Activated CD8-positive, alpha-beta memory T cell treated with anti-CD3 and anti-CD28 coated beads, Interleukin-2, amount 50 U/mL, for 24 hours (primary cell): ENCODE measurements at regions not wholly inside any gene's neighbourhood (a gene's known extent, or its start where the extent isn't known, plus 50 kb on each side); places are given as distances from the start of the nearest gene placed in this dataset.
A peak's percentile ranks its signal among the peaks of the same experiment; 100 is the strongest.

ENCODE experiments used
- DNase-seq: peaks from one replicate; pipeline ENCODE4 v3.0.0-alpha.2; 2020; ENCODE audit errors: extremely low read depth

DNA sequence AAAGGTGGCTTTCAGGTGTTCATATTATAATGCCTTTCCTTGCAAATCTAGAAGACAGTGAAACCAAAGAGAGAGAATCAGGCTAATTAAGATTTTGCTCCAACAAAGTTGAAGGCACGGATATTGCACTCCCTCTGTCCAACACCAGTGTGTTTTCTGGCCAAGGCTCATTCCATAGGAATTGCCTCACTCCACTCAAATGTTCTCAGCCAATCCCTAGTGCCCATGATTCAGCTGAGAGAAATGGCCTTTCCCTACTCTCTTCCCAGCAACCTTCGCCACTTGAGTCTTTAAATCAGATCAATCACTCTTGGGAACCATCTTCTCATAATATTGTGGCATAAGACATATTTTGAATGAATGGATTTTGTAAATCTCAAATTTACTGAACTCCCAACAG, 768.2 kb upstream of the ACVR2A start:
- DNase-seq, result no peak

GRCh38 chr2:147068071-147068470, 776.8 kb upstream of the ACVR2A start:
- DNase-seq, result no peak

DNA sequence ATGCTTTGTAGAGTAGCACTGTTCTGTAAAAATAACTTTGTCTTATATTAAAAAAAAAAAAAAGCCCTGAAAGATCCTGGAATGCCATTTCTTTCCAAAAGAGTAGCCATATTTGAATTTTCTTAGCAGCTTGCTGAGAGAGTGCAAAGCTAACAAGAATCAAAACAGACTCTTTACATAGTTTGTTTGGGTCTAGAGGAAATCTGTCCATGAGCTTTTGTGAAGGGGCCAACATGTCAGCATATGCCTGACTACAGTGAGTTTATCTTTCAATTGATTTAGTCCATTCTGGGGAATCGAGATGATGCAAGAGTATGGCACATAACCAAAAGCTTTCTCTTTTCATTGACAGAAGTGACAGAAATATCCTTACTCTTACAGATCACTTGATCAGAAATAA, 777.7 kb upstream of the ACVR2A start:
- no peak for DNase-seq

- DNase-seq, result no peak
Measured at GRCh38 chr2:147062073-147062472, 782.8 kb upstream of the ACVR2A start.

DNA sequence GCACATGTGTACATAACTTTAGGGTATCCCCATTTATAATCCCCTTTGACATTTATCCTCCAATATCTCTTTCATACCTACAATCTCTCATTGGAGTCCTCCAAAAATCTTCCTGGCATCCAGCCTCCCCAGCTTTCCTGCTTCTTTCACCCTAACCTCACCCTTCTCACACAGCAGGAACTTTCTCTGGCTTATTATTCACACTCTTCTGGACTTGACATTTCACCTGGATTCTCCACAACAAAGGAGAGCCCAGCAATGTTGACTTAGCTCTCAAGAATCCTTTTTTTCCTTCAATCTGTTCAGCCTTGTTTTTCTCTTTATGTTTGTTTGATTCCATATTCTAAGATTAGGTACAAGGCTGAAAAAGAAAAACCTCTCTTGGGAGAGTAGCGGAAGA, 783.6 kb upstream of the ACVR2A start:
- no peak for DNase-seq

GRCh38 chr2:147057892-147058490, 786.8 kb upstream of the ACVR2A start:
- no peak for DNase-seq

GRCh38 chr2:147051814-147052213, 793.0 kb upstream of the ACVR2A start:
- no peak for DNase-seq

DNA sequence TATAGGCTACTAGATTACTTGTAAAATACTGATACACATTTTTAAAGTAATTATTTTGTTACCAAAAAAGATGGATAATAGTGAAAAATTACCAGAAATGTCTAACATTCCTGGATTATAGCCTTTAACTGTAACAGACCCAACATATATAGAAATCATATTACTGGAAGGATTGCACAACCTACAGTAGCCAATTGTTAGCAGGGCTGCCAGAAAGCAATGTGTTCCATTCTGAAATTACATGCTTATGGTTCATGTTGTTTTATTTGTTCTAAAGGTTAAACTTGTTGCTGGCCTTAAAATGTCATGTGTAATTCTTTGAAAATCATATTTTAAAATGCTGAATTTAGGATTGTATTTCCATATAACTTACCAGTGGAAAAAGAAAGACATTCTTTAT, 793.6 kb upstream of the ACVR2A start:
- DNase-seq, result no peak

GRCh38 chr2:147049957-147050356, 794.9 kb upstream of the ACVR2A start:
- no peak for DNase-seq

GRCh38 chr2:147046473-147046872, 798.4 kb upstream of the ACVR2A start:
- DNase-seq, result no peak

- peak; percentile 4 for DNase-seq
Measured at GRCh38 chr2:147045113-147045512, 799.7 kb upstream of the ACVR2A start.

GRCh38 chr2:147041121-147041494, 803.7 kb upstream of the ACVR2A start:
- DNase-seq, result no peak

DNA sequence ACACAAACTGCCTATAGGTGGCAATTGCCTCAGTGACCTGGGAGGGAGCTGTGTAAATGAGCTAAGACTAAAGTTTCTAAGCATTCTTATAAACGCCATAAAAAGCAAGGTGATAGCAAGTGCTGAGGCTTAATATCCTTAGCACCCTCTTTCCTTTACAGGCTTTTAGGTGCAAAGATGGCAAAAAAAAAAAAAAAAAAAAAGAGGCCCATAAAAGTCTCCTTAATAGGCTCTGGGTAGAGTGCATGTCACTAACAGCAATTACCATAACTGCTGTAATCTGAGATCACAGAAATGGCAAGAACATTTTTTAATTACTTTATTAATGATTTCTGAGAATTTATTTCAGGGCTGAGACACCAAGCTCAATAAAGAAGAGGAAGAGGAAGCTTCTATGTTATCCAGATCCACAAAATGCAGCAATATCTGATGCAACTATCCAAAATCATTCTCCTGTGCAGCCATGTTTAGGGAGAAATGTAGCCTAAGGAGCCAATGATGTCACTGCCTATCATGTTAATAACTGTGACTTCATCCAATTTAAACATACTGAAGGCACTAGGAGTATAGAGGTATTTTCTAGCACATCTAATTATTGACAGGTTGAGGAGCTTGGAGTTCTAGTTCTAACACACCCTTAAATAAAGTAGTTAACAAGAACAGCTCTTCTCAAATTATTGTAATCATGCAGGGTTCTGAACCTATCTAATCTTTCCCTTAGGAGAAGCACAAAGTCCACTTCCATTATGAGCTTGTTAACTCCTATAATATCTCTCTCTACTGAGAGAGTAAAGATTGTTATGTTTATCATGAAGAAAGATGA, 804.3 kb upstream of the ACVR2A start:
- DNase-seq, result no peak

GRCh38 chr2:147037048-147037447, 807.8 kb upstream of the ACVR2A start:
- DNase-seq, result no peak

DNA sequence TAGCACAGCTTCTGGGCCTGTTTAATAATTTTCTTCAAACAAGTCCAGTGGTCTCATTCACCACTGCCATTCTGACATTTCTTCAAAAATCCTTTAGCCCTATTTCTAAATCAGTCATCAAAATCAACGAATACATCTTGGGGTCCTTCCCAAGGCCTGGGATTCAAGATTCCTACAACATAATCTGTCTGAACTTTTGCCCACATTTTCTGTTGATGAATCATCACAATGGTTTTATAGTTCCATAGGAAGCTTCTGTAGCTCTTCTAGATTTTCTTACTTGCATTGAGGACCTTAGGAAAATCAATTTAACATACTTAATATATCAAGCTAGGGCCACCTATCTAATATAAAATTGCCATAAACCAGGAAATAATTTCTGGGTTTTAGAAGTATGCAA, 811.8 kb upstream of the ACVR2A start:
- DNase-seq, result no peak

- DNase-seq, result no peak
Measured at GRCh38 chr2:147031897-147032296, 812.9 kb upstream of the ACVR2A start.

- DNase-seq, result no peak
Measured at GRCh38 chr2:147030966-147031720, 813.7 kb upstream of the ACVR2A start.

DNA sequence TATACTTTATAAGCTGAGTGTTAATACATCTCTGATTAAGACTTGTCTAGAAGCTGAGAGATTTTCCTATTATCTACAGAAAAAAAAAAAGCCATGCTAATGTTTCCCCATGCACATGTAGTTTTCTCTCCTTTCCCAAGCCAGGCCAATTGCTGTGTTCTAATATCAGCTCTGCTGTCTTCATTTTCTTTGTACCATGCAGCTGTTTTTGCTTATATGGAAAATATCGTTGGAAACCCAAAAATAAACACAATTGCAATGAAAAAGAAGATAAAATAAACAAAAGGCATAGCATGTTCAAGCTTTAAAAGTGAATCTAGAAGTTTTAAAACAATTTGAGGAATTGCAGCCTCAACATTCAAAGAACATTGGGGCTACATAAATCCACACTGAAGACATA, 817.4 kb upstream of the ACVR2A start:
- DNase-seq, result no peak

DNA sequence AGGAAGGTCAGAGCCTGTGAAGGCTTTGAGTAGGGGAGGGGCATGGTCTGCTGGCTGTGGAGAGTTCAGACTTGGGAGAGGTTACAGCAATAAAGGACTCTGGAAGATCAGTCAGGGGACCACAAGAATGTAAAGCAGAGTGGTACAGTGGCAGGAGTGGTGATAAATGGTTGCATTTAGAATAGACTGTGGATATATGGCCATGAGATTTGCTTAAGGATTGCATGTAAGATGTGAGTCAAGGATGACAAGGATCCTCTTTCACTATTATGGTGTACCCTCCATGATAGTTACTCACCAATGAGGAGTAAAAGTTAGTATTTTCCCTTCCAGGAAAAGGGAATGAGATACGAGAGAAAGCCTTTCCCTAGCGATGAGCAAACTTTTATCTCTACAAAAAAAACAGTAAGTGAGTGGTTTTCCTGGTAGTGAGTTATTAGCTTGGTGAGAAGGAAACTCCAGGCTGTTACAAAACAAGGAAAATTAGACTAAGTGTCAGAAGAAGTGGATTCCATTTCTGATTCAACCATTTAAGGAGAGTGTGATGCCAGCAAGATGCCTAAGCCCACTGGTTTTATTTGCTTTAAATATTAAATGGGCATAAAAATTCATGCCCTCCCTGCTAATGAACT, 818.0 kb upstream of the ACVR2A start:
- DNase-seq, result no peak

DNA sequence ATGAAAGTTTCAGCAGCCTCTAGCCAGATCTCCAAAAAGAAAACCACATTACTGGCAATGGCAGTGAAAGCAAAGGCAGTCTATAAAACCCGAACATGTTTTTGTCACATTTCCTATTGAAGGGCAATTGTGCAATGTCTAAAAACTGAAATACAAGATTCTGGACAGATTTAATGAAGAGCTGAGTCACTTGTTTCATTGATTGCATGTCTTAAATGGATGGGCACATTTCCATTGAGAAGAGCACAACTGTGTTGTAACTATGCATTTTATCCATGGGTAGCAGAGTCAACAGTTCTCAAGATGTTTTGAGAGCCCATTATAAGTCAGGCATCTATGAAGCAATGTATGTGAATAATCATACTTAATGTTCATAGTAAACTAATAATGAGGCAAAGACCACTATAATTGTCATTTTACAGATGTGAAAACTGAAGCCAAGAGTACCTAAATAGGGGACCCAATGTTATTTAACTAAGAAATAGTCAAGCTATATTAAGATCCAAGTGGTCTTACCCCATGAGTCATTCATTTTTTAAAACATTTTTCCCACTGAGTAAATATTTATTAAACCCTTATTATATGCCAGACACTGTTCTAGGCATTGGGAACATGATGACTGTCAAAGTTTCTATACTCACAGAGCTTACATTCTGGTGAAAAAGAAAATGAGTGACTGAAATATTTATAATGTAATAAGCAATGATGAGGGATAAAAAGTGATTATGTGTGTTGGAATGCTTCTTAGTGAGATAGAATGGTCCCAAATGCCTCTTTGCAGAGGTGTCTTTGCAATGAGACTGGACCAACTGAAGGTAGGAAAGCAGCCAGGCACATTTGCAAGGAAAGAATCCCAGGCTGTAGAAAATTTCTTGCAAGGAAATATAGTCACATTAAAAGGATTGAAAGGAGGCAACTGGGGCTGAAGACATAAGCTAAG, 818.9 kb upstream of the ACVR2A start:
- DNase-seq, result no peak

GRCh38 chr2:147019311-147019710, 825.5 kb upstream of the ACVR2A start:
- DNase-seq, result no peak
